ENCODE measurements at regions not wholly inside any gene's neighbourhood (a gene's known extent, or its start where the extent isn't known, plus 50 kb on each side); places are given as distances from the start of the nearest gene placed in this dataset.

DNA sequence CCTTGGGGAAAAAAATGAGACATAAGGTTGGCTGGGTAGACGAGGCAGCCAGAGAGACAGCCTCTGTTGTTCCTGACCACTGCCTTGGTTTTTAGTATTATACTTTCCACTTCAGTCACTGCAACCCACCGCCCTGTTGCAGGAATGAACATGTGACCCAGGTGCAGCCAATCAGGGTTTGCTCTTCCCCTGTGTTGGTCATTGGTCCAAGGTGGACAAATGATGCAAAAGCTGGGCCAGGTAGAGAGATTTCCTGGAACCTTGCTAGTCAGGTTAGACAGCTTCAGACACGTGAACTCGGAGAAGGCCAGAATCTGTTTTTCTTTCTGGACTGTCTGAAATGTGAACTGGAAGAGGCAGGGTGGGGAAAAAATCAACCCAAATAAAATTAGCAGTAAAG is 452.4 kb upstream of the RBFOX1 start:
- Histone ChIP-seq H3K27ac (ENCODE audit: low read length) (no peak overlapping the region), H3K9me2 (replicated peaks; ENCODE audit: insufficient read depth, low read length) (no peaks in the 10 kb centered on the region; the same call in 1 of the 2 replicates), H2AFZ (ENCODE audit: low read length) (no peak overlapping the region), H3K36me3 (ENCODE audit: insufficient read depth, low read length) (no peaks in the 10 kb centered on the region), H3K9me3 (ENCODE audit: low read length) (peaks cover 3% of the 10 kb centered on the region; the same call in 1 of the 2 replicates), H3K4me2 (ENCODE audit: low read depth, low read length, poor library complexity, severe bottlenecking) (no peak overlapping the region), H4K20me1 (ENCODE audit: insufficient read depth, low read depth, low read length) (no peaks in the 10 kb centered on the region), H3K4me3 (ENCODE audit: low read length) (no peak overlapping the region), H3K4me1 (ENCODE audit: low read length) (no peaks in the 10 kb centered on the region), H3K9ac (ENCODE audit: low read length) (no peak overlapping the region), H3K27me3 (ENCODE audit: low read length) (no peaks in the 10 kb centered on the region), H3K79me2 (ENCODE audit: low read length) (no peaks in the 10 kb centered on the region)
- DNase-seq = no peak

DNA sequence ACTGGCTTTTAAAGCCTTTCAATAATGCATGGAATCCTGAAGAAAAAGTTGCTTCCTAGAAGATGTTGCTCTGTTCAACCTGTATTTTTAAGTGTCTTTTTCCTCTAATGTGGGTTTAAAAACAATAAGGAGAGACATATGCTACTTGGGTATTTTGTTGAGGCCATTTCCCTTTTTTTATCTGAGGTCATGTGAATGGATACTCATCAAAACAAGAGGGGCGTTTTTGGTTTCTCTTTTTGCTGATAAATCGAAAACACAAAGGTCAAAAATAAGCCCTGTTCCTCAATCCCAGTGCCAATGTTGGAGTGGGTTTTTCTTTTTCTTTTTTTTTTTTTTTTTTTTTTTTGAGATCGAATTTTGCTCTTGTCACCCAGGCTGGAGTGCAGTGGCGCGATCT is 468.0 kb upstream of the RBFOX1 start:
- no peak overlapping the region for H2AFZ ChIP-seq (ENCODE audit: low read length)
- peaks cover 8% of the 10 kb centered on the region; the same call in 1 of the 2 replicates for H3K9me3 ChIP-seq (ENCODE audit: low read length)
- H3K27ac ChIP-seq (ENCODE audit: low read length) = no peak overlapping the region
- no peaks in the 10 kb centered on the region for H3K36me3 ChIP-seq (ENCODE audit: insufficient read depth, low read length)
- no peak overlapping the region for H3K4me3 ChIP-seq (ENCODE audit: low read length)
- DNase-seq = no peak
- no peaks in the 10 kb centered on the region for H3K9me2 ChIP-seq (replicated peaks; ENCODE audit: insufficient read depth, low read length)
- no peaks in the 10 kb centered on the region for H3K79me2 ChIP-seq (ENCODE audit: low read length)
- no peak overlapping the region for H3K4me2 ChIP-seq (ENCODE audit: low read depth, low read length, poor library complexity, severe bottlenecking)
- no peak overlapping the region for H3K9ac ChIP-seq (ENCODE audit: low read length)
- no peaks in the 10 kb centered on the region for H3K27me3 ChIP-seq (ENCODE audit: low read length)
- no peaks in the 10 kb centered on the region for H4K20me1 ChIP-seq (ENCODE audit: insufficient read depth, low read depth, low read length)
- H3K4me1 ChIP-seq (ENCODE audit: low read length) = no peaks in the 10 kb centered on the region

DNA sequence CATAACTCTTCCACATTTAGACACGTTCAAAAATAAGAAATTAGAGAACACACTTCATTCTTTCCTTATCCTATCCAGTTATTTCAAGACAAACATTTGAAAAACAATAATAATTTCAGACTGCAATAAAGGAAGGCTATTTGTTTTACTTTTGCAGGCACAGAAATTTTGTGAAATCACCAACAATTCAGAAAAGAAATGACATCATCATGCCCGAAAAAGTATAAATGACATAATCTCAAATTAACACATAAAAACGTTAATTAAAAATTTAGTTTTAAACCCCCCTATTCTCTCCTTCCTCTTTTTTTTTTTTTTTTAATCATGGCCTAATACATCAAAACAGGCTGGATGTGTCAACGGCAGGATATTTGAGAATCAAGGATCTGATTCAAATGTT is 468.4 kb upstream of the RBFOX1 start:
- no peaks in the 10 kb centered on the region for H3K36me3 ChIP-seq (ENCODE audit: insufficient read depth, low read length)
- no peaks in the 10 kb centered on the region for H4K20me1 ChIP-seq (ENCODE audit: insufficient read depth, low read depth, low read length)
- H3K9me3 ChIP-seq (ENCODE audit: low read length) = peaks cover 6% of the 10 kb centered on the region; the same call in 1 of the 2 replicates
- H3K27ac ChIP-seq (ENCODE audit: low read length) = no peak overlapping the region
- H3K9me2 ChIP-seq (replicated peaks; ENCODE audit: insufficient read depth, low read length) = no peaks in the 10 kb centered on the region
- H3K4me1 ChIP-seq (ENCODE audit: low read length) = no peaks in the 10 kb centered on the region
- no peak overlapping the region for H3K4me3 ChIP-seq (ENCODE audit: low read length)
- H2AFZ ChIP-seq (ENCODE audit: low read length) = no peak overlapping the region
- H3K27me3 ChIP-seq (ENCODE audit: low read length) = no peaks in the 10 kb centered on the region
- no peak overlapping the region for H3K9ac ChIP-seq (ENCODE audit: low read length)
- DNase-seq = no peak
- H3K79me2 ChIP-seq (ENCODE audit: low read length) = no peaks in the 10 kb centered on the region
- H3K4me2 ChIP-seq (ENCODE audit: low read depth, low read length, poor library complexity, severe bottlenecking) = no peak overlapping the region

DNA sequence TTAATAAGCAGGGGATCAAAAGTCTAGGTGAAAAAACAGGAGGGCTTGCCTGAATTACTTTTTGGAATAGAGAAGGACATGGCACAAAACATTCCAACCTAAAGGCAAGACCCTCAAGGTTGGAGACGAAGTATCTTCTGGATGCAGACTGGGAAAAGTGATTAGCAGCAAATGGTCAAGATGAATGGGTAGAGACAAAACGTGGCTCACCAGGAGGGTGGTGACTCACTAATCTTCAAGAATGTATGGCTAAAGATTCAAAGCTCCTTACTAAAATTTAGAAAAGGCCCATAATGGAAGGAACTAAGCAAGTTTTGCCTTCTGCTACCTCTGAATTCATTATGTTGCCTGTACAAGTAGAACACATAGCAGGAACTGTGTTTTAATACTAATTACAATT is 469.5 kb upstream of the RBFOX1 start:
- H3K27ac ChIP-seq (ENCODE audit: low read length) = no peak overlapping the region
- H3K9me2 ChIP-seq (replicated peaks; ENCODE audit: insufficient read depth, low read length) = no peaks in the 10 kb centered on the region
- H3K4me3 ChIP-seq (ENCODE audit: low read length) = no peak overlapping the region
- H2AFZ ChIP-seq (ENCODE audit: low read length) = no peak overlapping the region
- no peak overlapping the region for H3K9ac ChIP-seq (ENCODE audit: low read length)
- no peak overlapping the region for H3K4me2 ChIP-seq (ENCODE audit: low read depth, low read length, poor library complexity, severe bottlenecking)
- H4K20me1 ChIP-seq (ENCODE audit: insufficient read depth, low read depth, low read length) = no peaks in the 10 kb centered on the region
- H3K36me3 ChIP-seq (ENCODE audit: insufficient read depth, low read length) = no peaks in the 10 kb centered on the region
- H3K4me1 ChIP-seq (ENCODE audit: low read length) = no peaks in the 10 kb centered on the region
- DNase-seq = no peak
- H3K79me2 ChIP-seq (ENCODE audit: low read length) = no peaks in the 10 kb centered on the region
- no peaks in the 10 kb centered on the region; the same call in 1 of the 2 replicates for H3K9me3 ChIP-seq (ENCODE audit: low read length)
- no peaks in the 10 kb centered on the region for H3K27me3 ChIP-seq (ENCODE audit: low read length)

DNA sequence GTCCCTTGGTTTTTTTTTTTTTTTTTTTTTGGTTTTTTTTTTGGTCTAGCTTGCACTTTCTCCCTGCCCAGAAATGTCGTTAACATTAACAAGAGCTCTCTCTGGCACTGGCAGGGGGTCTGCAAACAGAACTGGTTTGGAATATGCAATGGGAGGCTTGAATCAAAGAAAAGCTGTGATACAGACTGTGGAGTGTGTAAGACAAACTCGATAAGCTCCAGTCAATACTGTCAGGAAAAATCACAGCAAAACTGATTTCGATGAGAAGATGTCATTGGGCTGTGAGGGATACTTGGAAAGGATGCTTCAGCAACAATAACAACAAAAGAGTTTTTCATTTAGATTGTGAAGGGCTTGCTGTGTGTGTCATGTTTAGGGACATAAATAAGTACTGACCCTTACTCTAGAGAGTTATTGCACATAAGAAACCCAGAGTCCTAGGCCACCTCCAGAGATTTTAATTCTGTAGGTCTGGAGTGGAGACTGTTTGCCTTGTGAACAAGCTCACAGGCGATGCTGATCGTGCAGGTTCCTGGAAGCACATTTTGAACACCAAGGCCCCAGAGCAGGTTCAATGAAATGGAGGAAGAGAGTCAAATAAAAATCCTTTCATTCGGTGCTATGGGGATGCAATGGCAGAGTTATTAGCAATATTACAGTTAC is 470.7 kb upstream of the RBFOX1 start:
- Histone ChIP-seq H3K27ac (ENCODE audit: low read length) (no peak overlapping the region), H3K9ac (ENCODE audit: low read length) (no peak overlapping the region), H3K4me1 (ENCODE audit: low read length) (no peaks in the 10 kb centered on the region), H2AFZ (ENCODE audit: low read length) (no peak overlapping the region), H3K9me3 (ENCODE audit: low read length) (no peaks in the 10 kb centered on the region), H4K20me1 (ENCODE audit: insufficient read depth, low read depth, low read length) (no peaks in the 10 kb centered on the region), H3K9me2 (replicated peaks; ENCODE audit: insufficient read depth, low read length) (no peaks in the 10 kb centered on the region), H3K79me2 (ENCODE audit: low read length) (no peaks in the 10 kb centered on the region), H3K4me3 (ENCODE audit: low read length) (no peak overlapping the region), H3K36me3 (ENCODE audit: insufficient read depth, low read length) (no peaks in the 10 kb centered on the region), H3K27me3 (ENCODE audit: low read length) (no peaks in the 10 kb centered on the region), H3K4me2 (ENCODE audit: low read depth, low read length, poor library complexity, severe bottlenecking) (no peak overlapping the region)
- DNase-seq = no peak

DNA sequence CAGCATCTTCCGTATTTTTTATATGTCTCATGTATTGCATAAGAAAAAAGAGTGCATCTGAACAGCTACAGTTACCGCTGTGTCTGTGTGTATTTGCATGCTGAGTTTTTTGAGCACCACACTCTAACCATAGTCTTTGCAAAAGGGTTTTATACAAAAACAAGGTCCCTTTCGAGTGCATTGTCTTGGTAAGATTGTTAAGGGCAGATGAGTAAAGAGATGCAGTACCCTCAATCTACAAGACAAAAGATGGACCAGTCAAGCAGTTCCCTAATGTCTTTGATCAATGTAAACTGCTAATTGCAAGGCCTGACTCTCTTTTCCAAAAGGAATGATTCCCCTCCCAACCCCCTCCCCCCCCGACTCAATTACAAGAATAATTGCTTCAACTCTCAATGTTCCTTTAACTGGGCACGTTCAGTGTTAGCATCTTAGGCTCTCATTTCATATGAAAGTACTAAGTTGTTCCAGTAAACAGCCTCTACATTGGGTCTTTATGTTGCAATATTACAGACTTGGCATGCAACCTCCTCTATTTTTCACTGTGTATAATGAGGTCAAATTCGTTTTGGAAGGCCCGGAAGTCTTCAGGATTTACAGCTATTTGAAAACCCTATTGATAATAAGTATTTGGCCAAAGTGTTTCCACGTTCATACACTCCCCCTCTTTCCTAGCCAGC is 471.4 kb upstream of the RBFOX1 start:
- DNase-seq = no peak
- Histone ChIP-seq H3K4me1 (ENCODE audit: low read length) (no peaks in the 10 kb centered on the region), H3K9me2 (replicated peaks; ENCODE audit: insufficient read depth, low read length) (no peaks in the 10 kb centered on the region), H3K27me3 (ENCODE audit: low read length) (no peaks in the 10 kb centered on the region), H3K9me3 (ENCODE audit: low read length) (no peaks in the 10 kb centered on the region), H3K36me3 (ENCODE audit: insufficient read depth, low read length) (no peaks in the 10 kb centered on the region), H4K20me1 (ENCODE audit: insufficient read depth, low read depth, low read length) (no peaks in the 10 kb centered on the region), H3K27ac (ENCODE audit: low read length) (no peak overlapping the region), H3K9ac (ENCODE audit: low read length) (no peak overlapping the region), H3K4me3 (ENCODE audit: low read length) (no peak overlapping the region), H3K4me2 (ENCODE audit: low read depth, low read length, poor library complexity, severe bottlenecking) (no peak overlapping the region), H3K79me2 (ENCODE audit: low read length) (no peaks in the 10 kb centered on the region), H2AFZ (ENCODE audit: low read length) (no peak overlapping the region)

DNA sequence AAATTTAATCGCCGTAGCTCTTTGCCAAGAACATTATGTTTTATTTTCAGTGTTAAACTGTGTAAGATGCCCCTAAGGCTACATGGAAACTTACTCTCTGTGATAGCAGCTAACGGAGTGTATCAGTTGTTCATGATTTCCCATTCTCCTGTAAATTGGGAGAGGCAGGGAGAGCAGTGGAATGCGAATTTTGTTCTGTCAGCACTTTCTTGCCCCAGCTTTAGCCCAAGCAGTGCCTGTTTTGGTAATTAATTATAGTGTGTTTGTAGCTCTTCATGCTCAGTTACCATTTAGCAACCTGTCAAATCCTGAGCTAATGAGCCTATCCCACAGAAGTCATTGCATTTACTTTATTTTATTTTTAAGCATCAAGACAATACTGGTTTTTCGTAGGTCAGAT is 475.1 kb upstream of the RBFOX1 start:
- Histone ChIP-seq H3K4me1 (ENCODE audit: low read length) (no peaks in the 10 kb centered on the region), H3K9me3 (ENCODE audit: low read length) (peaks cover 9% of the 10 kb centered on the region; the same call in 1 of the 2 replicates), H3K79me2 (ENCODE audit: low read length) (no peaks in the 10 kb centered on the region), H2AFZ (ENCODE audit: low read length) (no peak overlapping the region), H3K9ac (ENCODE audit: low read length) (no peak overlapping the region), H3K36me3 (ENCODE audit: insufficient read depth, low read length) (no peaks in the 10 kb centered on the region), H3K4me3 (ENCODE audit: low read length) (no peak overlapping the region), H3K27me3 (ENCODE audit: low read length) (no peaks in the 10 kb centered on the region), H3K4me2 (ENCODE audit: low read depth, low read length, poor library complexity, severe bottlenecking) (no peak overlapping the region), H3K27ac (ENCODE audit: low read length) (no peak overlapping the region), H4K20me1 (ENCODE audit: insufficient read depth, low read depth, low read length) (no peaks in the 10 kb centered on the region), H3K9me2 (replicated peaks; ENCODE audit: insufficient read depth, low read length) (no peaks in the 10 kb centered on the region)
- DNase-seq = no peak

DNA sequence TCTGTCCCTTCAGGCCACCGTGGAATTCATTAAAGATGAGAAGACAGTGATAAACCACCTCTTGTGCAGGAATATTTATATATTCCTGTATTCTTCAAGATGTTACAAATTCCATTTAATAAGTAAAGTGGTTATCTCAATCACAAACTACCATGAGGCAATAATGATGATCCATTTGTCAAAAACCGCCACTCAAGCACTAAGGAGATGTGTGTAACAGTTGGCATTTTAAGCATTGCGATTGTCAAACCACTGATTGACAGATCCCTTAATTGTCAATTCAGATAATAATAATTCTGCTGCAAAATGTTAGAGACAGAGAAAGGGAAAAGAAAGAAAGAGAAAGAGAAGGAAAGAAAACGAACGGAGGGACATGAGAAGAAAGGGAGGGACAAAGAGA is 476.1 kb upstream of the RBFOX1 start:
- Histone ChIP-seq H3K9me2 (replicated peaks; ENCODE audit: insufficient read depth, low read length) (no peaks in the 10 kb centered on the region), H2AFZ (ENCODE audit: low read length) (no peak overlapping the region), H3K9me3 (ENCODE audit: low read length) (peaks cover 9% of the 10 kb centered on the region; the same call in 1 of the 2 replicates), H3K27me3 (ENCODE audit: low read length) (no peaks in the 10 kb centered on the region), H3K27ac (ENCODE audit: low read length) (no peak overlapping the region), H4K20me1 (ENCODE audit: insufficient read depth, low read depth, low read length) (no peaks in the 10 kb centered on the region), H3K36me3 (ENCODE audit: insufficient read depth, low read length) (no peaks in the 10 kb centered on the region), H3K79me2 (ENCODE audit: low read length) (no peaks in the 10 kb centered on the region), H3K4me1 (ENCODE audit: low read length) (no peaks in the 10 kb centered on the region), H3K9ac (ENCODE audit: low read length) (no peak overlapping the region), H3K4me3 (ENCODE audit: low read length) (no peak overlapping the region), H3K4me2 (ENCODE audit: low read depth, low read length, poor library complexity, severe bottlenecking) (no peak overlapping the region)
- no peak for DNase-seq

Data from Karpas-422 (cell line).